ENCODE measurements at regions not wholly inside any gene's neighbourhood (a gene's known extent, or its start where the extent isn't known, plus 50 kb on each side); places are given as distances from the start of the nearest gene placed in this dataset.

DNA sequence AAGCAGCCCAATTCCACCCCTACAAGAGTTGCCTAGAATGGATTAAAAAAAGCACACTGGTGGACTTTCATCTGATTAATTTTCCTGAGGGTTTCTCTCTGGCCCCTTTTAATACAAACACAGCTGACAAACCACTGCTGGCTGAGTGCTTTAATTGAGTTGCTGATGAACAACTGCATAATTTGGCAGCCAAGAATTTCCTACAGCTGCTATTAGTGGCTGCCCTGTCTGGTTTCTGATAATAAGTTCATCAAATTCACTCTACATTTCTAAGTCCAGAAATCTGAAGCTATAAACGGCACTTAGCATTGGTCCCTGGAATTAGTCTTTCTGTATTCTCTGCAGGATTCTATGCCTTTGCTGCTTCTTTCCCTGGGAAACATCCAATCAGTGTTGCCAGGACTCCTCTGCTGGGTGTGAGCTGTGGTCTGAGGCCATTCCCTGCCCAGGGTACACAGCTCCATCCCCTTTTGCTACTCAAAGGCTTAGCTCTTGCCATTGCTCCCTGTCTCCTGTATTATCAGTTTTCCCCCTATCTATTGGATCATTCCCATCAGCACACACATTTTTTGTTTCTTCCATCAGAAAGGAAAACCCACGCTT, 110.6 kb downstream of the LSM5 start:
- H3K4me1 ChIP-seq (ENCODE audit: control insufficient read depth, insufficient read depth, low read depth, low read length) = no peaks in the 10 kb centered on the region
- no peak overlapping the region for H3K9ac ChIP-seq (ENCODE audit: low read length)
- no peak overlapping the region for H2BK15ac ChIP-seq (ENCODE audit: low read depth, poor library complexity, severe bottlenecking)
- H3K23ac ChIP-seq (ENCODE audit: low read length in 2 of 2) = no peak overlapping the region
- H3K36me3 ChIP-seq (ENCODE audit: control insufficient read depth in 1 of 2, insufficient read depth in 2 of 2, low read depth in 1 of 2, low read length in 2 of 2) = no peaks in the 10 kb centered on the region
- WGBS = 70% methylated on average over 2 of the region's 2 CpGs
- no peak overlapping the region for H3K18ac ChIP-seq (ENCODE audit: low read depth in 1 of 2, low read length in 2 of 2)
- H3K4ac ChIP-seq (ENCODE audit: low read depth in 1 of 2, low read length in 2 of 2) = no peak overlapping the region
- H4K8ac ChIP-seq (ENCODE audit: low read length) = no peak overlapping the region
- no peak overlapping the region for H3K4me2 ChIP-seq (ENCODE audit: low read length, poor library complexity, severe bottlenecking)
- H2AK5ac ChIP-seq (ENCODE audit: low read length, severe bottlenecking) = no peak overlapping the region
- H2AFZ ChIP-seq (ENCODE audit: low read depth, low read length) = no peak overlapping the region
- peaks cover 6 to 9% of the 10 kb centered on the region in 2 experiments for H3K27me3 ChIP-seq (ENCODE audit: control insufficient read depth in 1 of 2, insufficient read depth in 1 of 2, low read length in 2 of 2)
- no peak overlapping the region for H3K14ac ChIP-seq (ENCODE audit: low read length in 2 of 2)
- no peak overlapping the region for H2BK120ac ChIP-seq (ENCODE audit: low read depth, low read length)
- H3K4me3 ChIP-seq (ENCODE audit: insufficient read depth in 1 of 2, low read depth in 1 of 2, low read length in 2 of 2) = no peak overlapping the region
- H3K27ac ChIP-seq (ENCODE audit: low read length, poor library complexity, severe bottlenecking) = no peak overlapping the region
- no peaks in the 10 kb centered on the region for H3K9me3 ChIP-seq (ENCODE audit: control insufficient read depth, low read length)
- H4K91ac ChIP-seq (ENCODE audit: low read length) = no peak overlapping the region
- DNase-seq = no peak
- no peak overlapping the region for H2BK12ac ChIP-seq (ENCODE audit: low read length in 2 of 2)
- no peak overlapping the region for H2BK5ac ChIP-seq (ENCODE audit: low read depth, low read length, poor library complexity, severe bottlenecking)
- no peaks in the 10 kb centered on the region for H3K79me1 ChIP-seq (replicated peaks; ENCODE audit: low read length, poor library complexity, severe bottlenecking)

DNA sequence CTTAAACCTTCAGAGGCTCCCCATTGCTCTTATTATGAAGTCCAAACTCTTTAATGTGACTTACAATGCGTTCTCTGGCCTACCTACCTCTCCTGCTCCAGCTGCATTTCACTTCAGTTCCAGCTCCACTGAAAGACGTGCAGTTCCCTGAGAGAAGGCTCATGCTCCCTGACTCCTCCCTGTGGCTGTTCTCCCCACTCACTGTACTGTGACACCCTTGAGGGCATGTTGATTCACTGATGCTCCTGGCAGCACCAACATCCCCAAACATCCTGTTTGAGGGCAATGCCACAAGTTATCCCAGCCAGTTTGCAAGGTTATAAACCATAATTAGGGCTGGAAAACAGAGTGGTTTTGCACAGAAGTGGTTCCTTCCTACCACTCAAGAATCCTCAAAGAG, 111.2 kb downstream of the LSM5 start:
- no peak overlapping the region for H2AFZ ChIP-seq (ENCODE audit: low read depth, low read length)

DNA sequence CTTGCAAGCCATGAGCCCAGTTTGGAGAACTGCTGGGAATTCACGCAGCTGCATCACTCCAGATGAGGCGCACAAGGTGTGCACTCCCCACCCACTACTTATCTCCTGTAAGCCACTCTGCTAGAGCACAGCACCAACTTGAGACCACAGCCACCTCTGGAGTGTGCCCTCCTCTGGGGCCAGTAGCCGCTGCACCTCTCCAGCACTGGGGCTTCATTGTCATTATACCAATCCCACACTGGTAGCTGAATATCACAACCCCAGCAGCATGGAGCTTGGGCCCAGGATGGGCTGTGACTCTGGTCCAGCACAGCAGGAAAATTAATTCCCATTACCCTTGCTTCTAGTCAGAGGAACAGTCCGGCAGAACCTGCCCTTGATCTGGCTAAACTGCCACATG, 125.6 kb downstream of the LSM5 start:
- no peak overlapping the region for H3K14ac ChIP-seq (ENCODE audit: low read length in 2 of 2)
- no peak overlapping the region for H4K8ac ChIP-seq (ENCODE audit: low read length)
- no peak overlapping the region for H3K18ac ChIP-seq (ENCODE audit: low read depth in 1 of 2, low read length in 2 of 2)
- WGBS = 91% methylated on average over 4 of the region's 4 CpGs
- no peak overlapping the region for H2AFZ ChIP-seq (ENCODE audit: low read depth, low read length)
- no peak overlapping the region for H4K91ac ChIP-seq (ENCODE audit: low read length)
- H3K79me1 ChIP-seq (replicated peaks; ENCODE audit: low read length, poor library complexity, severe bottlenecking) = no peaks in the 10 kb centered on the region
- H3K27ac ChIP-seq (ENCODE audit: low read length, poor library complexity, severe bottlenecking) = no peak overlapping the region
- H2BK120ac ChIP-seq (ENCODE audit: low read depth, low read length) = no peak overlapping the region
- no peak overlapping the region for H2BK12ac ChIP-seq (ENCODE audit: low read length in 2 of 2)
- no peak overlapping the region for H3K4ac ChIP-seq (ENCODE audit: low read depth in 1 of 2, low read length in 2 of 2)
- H2AK5ac ChIP-seq (ENCODE audit: low read length, severe bottlenecking) = no peak overlapping the region
- no peak overlapping the region for H2BK5ac ChIP-seq (ENCODE audit: low read depth, low read length, poor library complexity, severe bottlenecking)
- H3K9me3 ChIP-seq (ENCODE audit: control insufficient read depth, low read length) = peaks cover 11% of the 10 kb centered on the region
- peaks cover 17 to 20% of the 10 kb centered on the region in 2 experiments for H3K27me3 ChIP-seq (ENCODE audit: control insufficient read depth in 1 of 2, insufficient read depth in 1 of 2, low read length in 2 of 2)
- no peak overlapping the region for H2BK15ac ChIP-seq (ENCODE audit: low read depth, poor library complexity, severe bottlenecking)
- H3K4me2 ChIP-seq (ENCODE audit: low read length, poor library complexity, severe bottlenecking) = no peak overlapping the region
- H3K9ac ChIP-seq (ENCODE audit: low read length) = no peak overlapping the region
- H3K36me3 ChIP-seq (ENCODE audit: control insufficient read depth in 1 of 2, insufficient read depth in 2 of 2, low read depth in 1 of 2, low read length in 2 of 2) = no peaks in the 10 kb centered on the region
- no peaks in the 10 kb centered on the region for H3K4me1 ChIP-seq (ENCODE audit: control insufficient read depth, insufficient read depth, low read depth, low read length)
- H3K4me3 ChIP-seq (ENCODE audit: insufficient read depth in 1 of 2, low read depth in 1 of 2, low read length in 2 of 2) = no peak overlapping the region
- no peak overlapping the region for H3K23ac ChIP-seq (ENCODE audit: low read length in 2 of 2)
- no peak for DNase-seq

More for the DNA sequence above, 111.2 kb downstream of the LSM5 start:
- WGBS = 52% methylated on average over 2 of the region's 2 CpGs
- Histone ChIP-seq H2AK5ac (ENCODE audit: low read length, severe bottlenecking) (no peak overlapping the region), H3K14ac (ENCODE audit: low read length in 2 of 2) (no peak overlapping the region), H2BK15ac (ENCODE audit: low read depth, poor library complexity, severe bottlenecking) (no peak overlapping the region), H3K9ac (ENCODE audit: low read length) (no peak overlapping the region), H2BK5ac (ENCODE audit: low read depth, low read length, poor library complexity, severe bottlenecking) (no peak overlapping the region), H3K27me3 (ENCODE audit: control insufficient read depth in 1 of 2, insufficient read depth in 1 of 2, low read length in 2 of 2) (peaks cover 6 to 9% of the 10 kb centered on the region in 2 experiments), H3K9me3 (ENCODE audit: control insufficient read depth, low read length) (no peaks in the 10 kb centered on the region), H4K91ac (ENCODE audit: low read length) (no peak overlapping the region), H4K8ac (ENCODE audit: low read length) (no peak overlapping the region), H3K4me3 (ENCODE audit: insufficient read depth in 1 of 2, low read depth in 1 of 2, low read length in 2 of 2) (no peak overlapping the region), H2BK12ac (ENCODE audit: low read length in 2 of 2) (no peak overlapping the region), H3K4me2 (ENCODE audit: low read length, poor library complexity, severe bottlenecking) (no peak overlapping the region), H3K18ac (ENCODE audit: low read depth in 1 of 2, low read length in 2 of 2) (no peak overlapping the region), H3K4ac (ENCODE audit: low read depth in 1 of 2, low read length in 2 of 2) (no peak overlapping the region), H3K4me1 (ENCODE audit: control insufficient read depth, insufficient read depth, low read depth, low read length) (no peaks in the 10 kb centered on the region), H3K36me3 (ENCODE audit: control insufficient read depth in 1 of 2, insufficient read depth in 2 of 2, low read depth in 1 of 2, low read length in 2 of 2) (no peaks in the 10 kb centered on the region), H2BK120ac (ENCODE audit: low read depth, low read length) (no peak overlapping the region), H3K79me1 (replicated peaks; ENCODE audit: low read length, poor library complexity, severe bottlenecking) (no peaks in the 10 kb centered on the region), H3K23ac (ENCODE audit: low read length in 2 of 2) (no peak overlapping the region), H3K27ac (ENCODE audit: low read length, poor library complexity, severe bottlenecking) (no peak overlapping the region)
- no peak for DNase-seq

DNA sequence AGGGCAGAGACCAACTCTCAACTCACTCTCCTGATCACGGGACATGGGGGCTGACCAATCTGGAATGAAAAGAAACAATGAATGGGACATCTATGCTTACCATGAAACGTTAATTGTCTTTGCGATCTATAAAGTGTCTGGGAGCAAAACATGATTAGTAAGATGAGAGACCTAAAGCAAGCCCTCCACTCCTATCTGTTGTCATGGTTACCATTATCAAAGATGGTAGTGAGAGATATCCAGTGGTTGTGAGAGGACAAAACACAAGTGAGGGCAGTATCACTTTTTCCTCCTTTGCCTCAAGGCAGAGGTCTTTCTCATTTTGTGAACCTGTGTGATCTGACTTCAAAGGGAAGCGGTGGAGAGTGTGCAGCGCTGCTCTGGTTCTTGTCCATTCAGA, 130.1 kb downstream of the LSM5 start:
- H3K4me2 ChIP-seq (ENCODE audit: low read length, poor library complexity, severe bottlenecking) = no peak overlapping the region
- WGBS = 81% methylated on average over 5 of the region's 5 CpGs
- H2BK120ac ChIP-seq (ENCODE audit: low read depth, low read length) = no peak overlapping the region
- no peak overlapping the region for H3K27ac ChIP-seq (ENCODE audit: low read length, poor library complexity, severe bottlenecking)
- H2BK12ac ChIP-seq (ENCODE audit: low read length in 2 of 2) = no peak overlapping the region
- DNase-seq = no peak
- H3K23ac ChIP-seq (ENCODE audit: low read length in 2 of 2) = no peak overlapping the region
- H3K9ac ChIP-seq (ENCODE audit: low read length) = no peak overlapping the region
- no peak overlapping the region for H3K14ac ChIP-seq (ENCODE audit: low read length in 2 of 2)
- H4K91ac ChIP-seq (ENCODE audit: low read length) = no peak overlapping the region
- H3K79me1 ChIP-seq (replicated peaks; ENCODE audit: low read length, poor library complexity, severe bottlenecking) = no peaks in the 10 kb centered on the region
- H3K4ac ChIP-seq (ENCODE audit: low read depth in 1 of 2, low read length in 2 of 2) = no peak overlapping the region
- H3K36me3 ChIP-seq (ENCODE audit: control insufficient read depth in 1 of 2, insufficient read depth in 2 of 2, low read depth in 1 of 2, low read length in 2 of 2) = no peaks in the 10 kb centered on the region
- H4K8ac ChIP-seq (ENCODE audit: low read length) = no peak overlapping the region
- H3K4me3 ChIP-seq (ENCODE audit: insufficient read depth in 1 of 2, low read depth in 1 of 2, low read length in 2 of 2) = no peak overlapping the region
- no peaks in the 10 kb centered on the region for H3K4me1 ChIP-seq (ENCODE audit: control insufficient read depth, insufficient read depth, low read depth, low read length)
- H2BK5ac ChIP-seq (ENCODE audit: low read depth, low read length, poor library complexity, severe bottlenecking) = no peak overlapping the region
- H2AFZ ChIP-seq (ENCODE audit: low read depth, low read length) = no peak overlapping the region
- H2BK15ac ChIP-seq (ENCODE audit: low read depth, poor library complexity, severe bottlenecking) = no peak overlapping the region
- H3K9me3 ChIP-seq (ENCODE audit: control insufficient read depth, low read length) = no peaks in the 10 kb centered on the region
- peaks cover 35 to 40% of the 10 kb centered on the region in 2 experiments for H3K27me3 ChIP-seq (ENCODE audit: control insufficient read depth in 1 of 2, insufficient read depth in 1 of 2, low read length in 2 of 2)
- H2AK5ac ChIP-seq (ENCODE audit: low read length, severe bottlenecking) = no peak overlapping the region
- H3K18ac ChIP-seq (ENCODE audit: low read depth in 1 of 2, low read length in 2 of 2) = no peak overlapping the region
